Astrocyte (in vitro differentiated cells and primary cell): ENCODE measurements at regions not wholly inside any gene's neighbourhood (a gene's known extent, or its start where the extent isn't known, plus 50 kb on each side); places are given as distances from the start of the nearest gene placed in this dataset.

Experiments
- DNase-seq: peaks from one replicate; pipeline ENCODE4 v3.0.0-alpha.2; 2010; ENCODE audit warnings: low read depth
- FAIRE-seq: peaks from 2 replicates; lab custom pipeline; 2011; peaks lifted over from hg19 to GRCh38; lab: Jason Lieb, UNC
- H2AFZ ChIP-seq: 2 replicates; pipeline ENCODE4 v1.6.0; 2012; ENCODE audit warnings: low read depth, low read length, inconsistent platforms
- H3K27ac ChIP-seq: 2 replicates; pipeline ENCODE4 v1.5.1; 2011; ENCODE audit warnings: low read depth, low read length, inconsistent platforms
- H3K27me3 ChIP-seq: 2 replicates; pipeline ENCODE4 v1.6.0; 2011; ENCODE audit warnings: low read length, inconsistent platforms; ENCODE audit not compliant: insufficient read depth
- H3K36me3 ChIP-seq: 2 replicates; pipeline ENCODE4 v1.5.1; 2011; ENCODE audit warnings: low read length, inconsistent platforms; ENCODE audit not compliant: insufficient read depth
- H3K4me1 ChIP-seq: 2 replicates; pipeline ENCODE4 v1.5.1; 2011; ENCODE audit warnings: low read length, inconsistent platforms; ENCODE audit not compliant: insufficient read depth
- H3K4me2 ChIP-seq: 2 replicates; pipeline ENCODE4 v1.6.0; 2012; ENCODE audit warnings: low read length, inconsistent platforms
- H3K4me3 ChIP-seq: 2 replicates; pipeline ENCODE4 v1.5.1; 2011; ENCODE audit warnings: low read depth, mild to moderate bottlenecking, low read length, inconsistent platforms; ENCODE audit not compliant: insufficient read depth
- H3K79me2 ChIP-seq: 2 replicates; pipeline ENCODE4 v1.6.0; 2012; ENCODE audit warnings: mild to moderate bottlenecking, low read length, inconsistent platforms; ENCODE audit not compliant: insufficient read depth
- H3K9ac ChIP-seq: 2 replicates; pipeline ENCODE4 v1.6.0; 2012; ENCODE audit warnings: mild to moderate bottlenecking, low read length, inconsistent platforms
- H3K9me3 ChIP-seq: 2 replicates; pipeline ENCODE4 v1.5.1; 2012; ENCODE audit warnings: low read depth, mild to moderate bottlenecking, low read length, inconsistent platforms; ENCODE audit not compliant: insufficient read depth
- H4K20me1 ChIP-seq: 2 replicates; pipeline ENCODE4 v1.6.0; 2012; ENCODE audit warnings: low read length, inconsistent platforms; ENCODE audit not compliant: insufficient read depth
- H3K27ac Mint-ChIP-seq: one replicate; pipeline ENCODE4 v1.8.0; 2021; ENCODE audit warnings: mild to moderate bottlenecking, mixed read lengths; ENCODE audit not compliant: unreplicated experiment
- H3K27me3 Mint-ChIP-seq: one replicate; pipeline ENCODE4 v1.8.0; 2021; ENCODE audit warnings: low read depth, mixed read lengths; ENCODE audit not compliant: unreplicated experiment
- H3K36me3 Mint-ChIP-seq: one replicate; pipeline ENCODE4 v1.8.0; 2021; ENCODE audit warnings: low read depth, mixed read lengths; ENCODE audit not compliant: unreplicated experiment
- H3K4me1 Mint-ChIP-seq: one replicate; pipeline ENCODE4 v1.8.0; 2021; ENCODE audit warnings: low read depth, mixed read lengths; ENCODE audit not compliant: unreplicated experiment
- H3K4me3 Mint-ChIP-seq: one replicate; pipeline ENCODE4 v1.8.0; 2021; ENCODE audit warnings: mild to moderate bottlenecking, moderate library complexity, mixed read lengths; ENCODE audit not compliant: unreplicated experiment
- H3K9me3 Mint-ChIP-seq: one replicate; pipeline ENCODE4 v1.8.0; 2021; ENCODE audit warnings: mild to moderate bottlenecking, mixed read lengths; ENCODE audit not compliant: unreplicated experiment
- EZH2 ChIP-seq: IDR thresholded peaks from 2 replicates; pipeline ENCODE4 v1.6.1; 2012; ENCODE audit warnings: mild to moderate bottlenecking, low read length, inconsistent platforms; ENCODE audit not compliant: insufficient read depth
- TF ChIP-seq, protein P1 (sequence below): IDR thresholded peaks from 2 replicates; pipeline ENCODE4 v1.5.1; 2011; ENCODE audit warnings: low read depth, mild to moderate bottlenecking, inconsistent platforms, low read length, moderate library complexity; ENCODE audit not compliant: insufficient read depth

GRCh38 chr4:152188801-152189200, 347.1 kb downstream of the FBXW7 start:
- Mint-ChIP-seq H3K36me3 (peaks cover 4% of the 10 kb centered on the region), H3K4me1 (peaks cover 5% of the 10 kb centered on the region), H3K4me3 (no peak overlapping the region), H3K27ac (no peak overlapping the region), H3K27me3 (peaks cover 7% of the 10 kb centered on the region), H3K9me3 (peaks cover 11% of the 10 kb centered on the region)
- H3K9me3 ChIP-seq = no peaks in the 10 kb centered on the region
- TF ChIP-seq, protein P1, sequence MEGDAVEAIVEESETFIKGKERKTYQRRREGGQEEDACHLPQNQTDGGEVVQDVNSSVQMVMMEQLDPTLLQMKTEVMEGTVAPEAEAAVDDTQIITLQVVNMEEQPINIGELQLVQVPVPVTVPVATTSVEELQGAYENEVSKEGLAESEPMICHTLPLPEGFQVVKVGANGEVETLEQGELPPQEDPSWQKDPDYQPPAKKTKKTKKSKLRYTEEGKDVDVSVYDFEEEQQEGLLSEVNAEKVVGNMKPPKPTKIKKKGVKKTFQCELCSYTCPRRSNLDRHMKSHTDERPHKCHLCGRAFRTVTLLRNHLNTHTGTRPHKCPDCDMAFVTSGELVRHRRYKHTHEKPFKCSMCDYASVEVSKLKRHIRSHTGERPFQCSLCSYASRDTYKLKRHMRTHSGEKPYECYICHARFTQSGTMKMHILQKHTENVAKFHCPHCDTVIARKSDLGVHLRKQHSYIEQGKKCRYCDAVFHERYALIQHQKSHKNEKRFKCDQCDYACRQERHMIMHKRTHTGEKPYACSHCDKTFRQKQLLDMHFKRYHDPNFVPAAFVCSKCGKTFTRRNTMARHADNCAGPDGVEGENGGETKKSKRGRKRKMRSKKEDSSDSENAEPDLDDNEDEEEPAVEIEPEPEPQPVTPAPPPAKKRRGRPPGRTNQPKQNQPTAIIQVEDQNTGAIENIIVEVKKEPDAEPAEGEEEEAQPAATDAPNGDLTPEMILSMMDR = no peak
- H3K4me2 ChIP-seq = no peak overlapping the region
- no peaks in the 10 kb centered on the region for H3K36me3 ChIP-seq
- H3K9ac ChIP-seq = no peak overlapping the region
- DNase-seq (no peak), FAIRE-seq (no peak)
- H4K20me1 ChIP-seq = no peaks in the 10 kb centered on the region
- H3K4me1 ChIP-seq = no peaks in the 10 kb centered on the region
- H2AFZ ChIP-seq = no peak overlapping the region
- H3K27ac ChIP-seq = no peak overlapping the region
- H3K4me3 ChIP-seq = no peak overlapping the region
- H3K27me3 ChIP-seq = no peaks in the 10 kb centered on the region
- no peaks in the 10 kb centered on the region for H3K79me2 ChIP-seq

- Histone ChIP-seq H3K79me2 (no peaks in the 10 kb centered on the region), H2AFZ (no peak overlapping the region), H3K9ac (no peak overlapping the region), H4K20me1 (no peaks in the 10 kb centered on the region), H3K4me1 (no peaks in the 10 kb centered on the region), H3K36me3 (no peaks in the 10 kb centered on the region), H3K4me3 (no peak overlapping the region), H3K9me3 (no peaks in the 10 kb centered on the region), H3K4me2 (no peak overlapping the region), H3K27me3 (no peaks in the 10 kb centered on the region), H3K27ac (no peak overlapping the region)
- Mint-ChIP-seq H3K9me3 (peaks cover 9% of the 10 kb centered on the region), H3K4me1 (peaks cover 5% of the 10 kb centered on the region), H3K27me3 (peaks cover 7% of the 10 kb centered on the region), H3K36me3 (peaks cover 4% of the 10 kb centered on the region), H3K27ac (no peak overlapping the region), H3K4me3 (no peak overlapping the region)
- no peak for FAIRE-seq
- no peak for TF ChIP-seq EZH2
- TF ChIP-seq, protein P1 = no peak
- peak; percentile 14 for DNase-seq
Measured at GRCh38 chr4:152187693-152188092, 348.2 kb downstream of the FBXW7 start.

- Histone ChIP-seq H2AFZ (no peak overlapping the region), H3K27ac (no peak overlapping the region), H3K27me3 (no peaks in the 10 kb centered on the region), H4K20me1 (no peaks in the 10 kb centered on the region), H3K4me1 (no peaks in the 10 kb centered on the region), H3K36me3 (no peaks in the 10 kb centered on the region), H3K79me2 (no peaks in the 10 kb centered on the region), H3K9me3 (no peaks in the 10 kb centered on the region), H3K9ac (no peak overlapping the region), H3K4me3 (no peak overlapping the region), H3K4me2 (no peak overlapping the region)
- Mint-ChIP-seq H3K4me1 (peaks cover 5% of the 10 kb centered on the region), H3K36me3 (peaks cover 4% of the 10 kb centered on the region), H3K4me3 (no peak overlapping the region), H3K27me3 (peaks cover 7% of the 10 kb centered on the region), H3K9me3 (peaks cover 9% of the 10 kb centered on the region), H3K27ac (no peak overlapping the region)
- DNase-seq (no peak), FAIRE-seq (no peak)
- TF ChIP-seq EZH2 = no peak
- TF ChIP-seq, protein P1 = no peak
Measured at GRCh38 chr4:152185786-152186550, 349.9 kb downstream of the FBXW7 start.
